Gastroesophageal sphincter (tissue), 3 donors: ENCODE measurements at regions not wholly inside any gene's neighbourhood (a gene's known extent, or its start where the extent isn't known, plus 50 kb on each side); places are given as distances from the start of the nearest gene placed in this dataset.

Experiments used
- EP300 ChIP-seq: sonication (generic); formaldehyde crosslinking; IDR thresholded peaks from one replicate; pipeline ENCODE4 v1.6.1; 2017; ENCODE audit warnings: antibody characterized with exemption, mild to moderate bottlenecking
- POLR2A ChIP-seq, 2 donors: fragments of 450-650 bp; IDR thresholded peaks; one replicate each; pipeline ENCODE4 v1.6.1; 2017; ENCODE audit warnings: antibody characterized with exemption in 2 of 2, mild to moderate bottlenecking in 2 of 2, moderate library complexity in 1 of 2
- TF ChIP-seq, protein P1 (sequence below), 4 experiments: fragments of 200-600 bp in 2 of 4; fragments of 450-650 bp in 2 of 4; sonication (generic) in 1 of 4; IDR thresholded peaks; one replicate each; pipeline ENCODE4 v1.5.1; 2017 to 2019; ENCODE audit warnings: antibody characterized with exemption in 4 of 4, mild to moderate bottlenecking in 2 of 4, moderate library complexity in 2 of 4

- TF ChIP-seq EP300 (no peak), POLR2A (IDR thresholded peaks at IDR 0.05) (no peak)
- TF ChIP-seq, protein P1, sequence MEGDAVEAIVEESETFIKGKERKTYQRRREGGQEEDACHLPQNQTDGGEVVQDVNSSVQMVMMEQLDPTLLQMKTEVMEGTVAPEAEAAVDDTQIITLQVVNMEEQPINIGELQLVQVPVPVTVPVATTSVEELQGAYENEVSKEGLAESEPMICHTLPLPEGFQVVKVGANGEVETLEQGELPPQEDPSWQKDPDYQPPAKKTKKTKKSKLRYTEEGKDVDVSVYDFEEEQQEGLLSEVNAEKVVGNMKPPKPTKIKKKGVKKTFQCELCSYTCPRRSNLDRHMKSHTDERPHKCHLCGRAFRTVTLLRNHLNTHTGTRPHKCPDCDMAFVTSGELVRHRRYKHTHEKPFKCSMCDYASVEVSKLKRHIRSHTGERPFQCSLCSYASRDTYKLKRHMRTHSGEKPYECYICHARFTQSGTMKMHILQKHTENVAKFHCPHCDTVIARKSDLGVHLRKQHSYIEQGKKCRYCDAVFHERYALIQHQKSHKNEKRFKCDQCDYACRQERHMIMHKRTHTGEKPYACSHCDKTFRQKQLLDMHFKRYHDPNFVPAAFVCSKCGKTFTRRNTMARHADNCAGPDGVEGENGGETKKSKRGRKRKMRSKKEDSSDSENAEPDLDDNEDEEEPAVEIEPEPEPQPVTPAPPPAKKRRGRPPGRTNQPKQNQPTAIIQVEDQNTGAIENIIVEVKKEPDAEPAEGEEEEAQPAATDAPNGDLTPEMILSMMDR (IDR thresholded peaks at IDR 0.05) = no peak
These were observed 192.7 kb upstream of the LRIG1 start for GRCh38 chr3:66693461-66694031.
